ENCODE measurements at regions not wholly inside any gene's neighbourhood (a gene's known extent, or its start where the extent isn't known, plus 50 kb on each side); places are given as distances from the start of the nearest gene placed in this dataset.

GRCh38 chr16:54431997-54432896, 145.7 kb upstream of the IRX3 start:
- DNase-seq: no peak

GRCh38 chr16:54431041-54431996, 144.7 kb upstream of the IRX3 start:
- no peak for DNase-seq

- no peak for DNase-seq
Measured at GRCh38 chr16:54430491-54431030, 144.0 kb upstream of the IRX3 start.

DNA sequence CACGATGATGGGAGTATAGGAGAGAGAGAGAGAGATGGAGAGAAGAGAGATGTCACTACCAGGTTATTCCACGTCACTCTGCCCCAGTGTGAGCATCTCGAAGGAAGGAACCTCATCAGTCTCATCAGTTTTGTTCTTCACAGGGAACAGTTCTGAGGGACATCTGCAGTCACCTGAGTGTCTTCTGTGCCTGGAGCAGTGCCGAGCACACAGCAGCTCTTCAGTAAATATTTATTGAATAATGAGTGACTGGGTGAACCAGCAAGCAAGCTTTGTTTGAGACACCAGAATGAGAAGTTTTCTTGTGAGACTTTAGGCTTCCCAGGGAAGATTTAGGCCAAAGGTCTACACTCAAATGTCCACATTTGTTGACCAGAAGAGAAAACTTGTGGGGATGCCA, 142.4 kb upstream of the IRX3 start:
- DNase-seq: no peak

GRCh38 chr16:54426553-54426849, 139.9 kb upstream of the IRX3 start:
- DNase-seq: no peak

- no peak for DNase-seq
Measured at GRCh38 chr16:54425681-54426552, 139.3 kb upstream of the IRX3 start.

- no peak for DNase-seq
Measured at GRCh38 chr16:54425068-54425467, 138.5 kb upstream of the IRX3 start.

DNA sequence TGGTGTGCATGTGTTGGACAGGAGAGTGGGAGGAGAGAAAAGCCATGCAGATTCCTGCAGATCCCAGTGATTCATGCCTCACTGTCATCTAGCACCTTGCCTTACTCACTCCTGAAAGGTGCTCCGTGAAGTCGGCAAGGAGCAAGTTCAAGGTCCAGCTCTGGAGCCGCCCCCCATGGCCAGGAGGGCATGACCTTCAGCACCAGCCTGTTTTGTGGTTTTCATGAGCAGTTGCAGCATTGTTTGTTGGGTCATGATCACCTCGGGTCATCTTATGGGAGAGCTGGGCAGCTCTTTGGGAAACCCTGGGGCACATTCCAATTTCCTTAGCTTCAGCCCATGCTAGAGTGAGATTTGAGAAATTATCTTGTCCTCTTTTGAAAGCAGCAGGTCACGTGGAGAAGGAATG, 137.5 kb upstream of the IRX3 start:
- DNase-seq: no peak

DNA sequence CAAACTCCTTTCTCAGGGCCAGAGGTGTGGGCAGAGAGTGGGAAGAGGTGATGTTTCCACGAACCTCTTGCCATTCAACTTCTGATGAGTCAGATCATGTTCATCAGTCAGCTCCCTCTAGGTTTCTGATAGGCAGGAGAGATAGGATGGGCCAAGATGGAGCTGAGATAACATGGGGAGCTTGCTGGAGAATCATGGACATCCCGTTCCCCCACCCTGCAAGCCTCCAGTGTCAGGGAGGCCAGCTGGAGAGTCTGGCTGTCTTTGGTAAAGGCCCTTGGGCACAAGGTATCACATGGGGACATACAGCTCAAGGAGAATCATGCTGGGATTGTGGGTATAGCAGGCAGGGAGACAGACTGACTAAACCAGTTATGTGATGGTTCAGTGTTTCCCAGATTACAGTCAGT, 136.0 kb upstream of the IRX3 start:
- DNase-seq: no peak

DNA sequence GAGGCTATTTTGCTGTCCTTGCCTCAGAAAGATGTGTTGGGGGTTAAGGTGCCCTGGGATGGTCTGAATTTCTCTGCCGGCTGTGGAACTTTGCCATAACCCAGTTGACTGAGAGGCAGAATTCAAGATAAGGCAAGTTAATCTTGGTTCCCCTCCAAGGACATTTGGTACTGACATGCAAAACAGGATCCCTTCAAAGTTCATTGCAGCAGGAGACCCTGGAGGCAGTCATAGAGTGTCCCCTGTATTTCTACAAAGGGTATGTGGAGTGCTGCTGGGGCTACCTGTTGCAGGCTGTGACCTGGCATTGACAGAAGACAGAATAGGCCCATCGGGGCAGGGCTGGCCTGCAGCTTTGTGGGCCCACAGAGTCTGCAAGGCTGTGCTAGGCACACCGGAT, 135.6 kb upstream of the IRX3 start:
- DNase-seq: no peak

DNA sequence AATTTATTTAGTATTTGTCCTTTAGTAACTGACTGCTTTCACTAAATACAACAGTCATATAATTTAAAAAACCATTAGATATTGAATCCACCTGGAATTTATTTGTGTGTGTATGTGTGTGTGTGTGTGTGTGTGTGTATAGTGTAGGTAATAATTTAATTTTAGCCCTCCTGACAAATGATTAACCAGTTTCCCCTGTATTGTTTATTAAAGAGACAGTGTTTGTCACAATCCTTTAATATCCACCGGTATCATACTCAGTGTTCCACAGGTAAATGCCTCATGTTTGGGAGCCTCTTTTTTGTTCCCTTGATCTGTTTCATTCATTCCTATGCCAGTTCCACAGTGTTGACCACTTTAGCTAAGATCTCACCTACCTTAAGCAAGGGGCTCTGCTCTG, 134.6 kb upstream of the IRX3 start:
- DNase-seq: no peak

- no peak for DNase-seq
Measured at GRCh38 chr16:54418903-54419302, 132.3 kb upstream of the IRX3 start.

DNA sequence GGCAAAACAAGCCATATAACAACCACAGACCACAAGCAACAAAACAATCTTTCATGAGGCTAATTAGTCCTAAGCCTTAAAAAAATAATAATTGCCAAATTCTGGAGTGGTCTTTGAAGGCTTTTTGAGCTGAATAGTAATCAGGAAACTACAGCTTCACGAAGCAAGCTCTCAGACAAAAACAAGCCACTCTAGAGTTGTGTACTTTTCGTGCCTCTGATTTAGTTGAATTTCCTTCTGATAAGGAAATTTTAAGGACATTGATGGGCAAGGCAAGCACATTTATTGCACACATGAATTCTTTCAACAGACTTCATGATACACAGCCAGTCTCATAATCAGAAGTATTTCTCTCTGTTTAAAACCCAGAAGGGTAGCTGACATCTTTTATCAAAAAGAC, 130.8 kb upstream of the IRX3 start:
- no peak for DNase-seq

- no peak for DNase-seq
Measured at GRCh38 chr16:54414671-54415070, 128.1 kb upstream of the IRX3 start.

DNA sequence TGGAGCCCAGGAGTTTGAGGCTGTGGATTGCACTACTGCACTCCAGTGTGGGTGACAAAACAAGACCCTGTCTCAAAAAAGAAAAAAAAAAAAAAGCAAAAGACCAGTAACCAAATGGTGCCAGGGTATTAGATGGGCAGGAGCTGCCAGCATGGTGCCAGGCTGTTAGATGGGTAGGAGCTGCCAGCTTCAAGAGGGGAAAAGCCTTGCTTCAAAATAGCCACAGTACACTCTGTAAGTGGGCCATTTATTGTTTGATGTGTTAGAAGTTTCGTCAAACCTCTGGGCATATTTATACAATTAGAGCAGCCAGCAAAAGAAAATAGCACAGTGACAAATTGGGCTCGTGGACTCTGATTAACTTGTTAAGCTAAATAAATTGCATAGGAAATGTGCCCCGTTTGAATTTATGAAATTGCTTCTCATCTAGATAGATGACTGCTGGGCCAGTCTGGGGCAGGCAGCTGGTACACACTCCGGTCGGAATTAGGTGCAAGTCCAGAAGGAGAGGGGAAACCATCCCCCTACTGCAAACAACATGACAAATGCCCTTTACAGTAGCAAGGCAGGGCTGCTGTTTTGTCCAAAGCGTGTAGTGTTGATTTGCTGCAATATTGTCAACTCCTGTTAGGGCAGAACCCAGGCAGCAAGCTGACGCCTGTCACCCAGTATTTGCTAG, 126.3 kb upstream of the IRX3 start:
- DNase-seq: no peak

GRCh38 chr16:54412037-54412436, 125.5 kb upstream of the IRX3 start:
- DNase-seq: no peak

GRCh38 chr16:54411544-54411943, 125.0 kb upstream of the IRX3 start:
- DNase-seq: no peak

DNA sequence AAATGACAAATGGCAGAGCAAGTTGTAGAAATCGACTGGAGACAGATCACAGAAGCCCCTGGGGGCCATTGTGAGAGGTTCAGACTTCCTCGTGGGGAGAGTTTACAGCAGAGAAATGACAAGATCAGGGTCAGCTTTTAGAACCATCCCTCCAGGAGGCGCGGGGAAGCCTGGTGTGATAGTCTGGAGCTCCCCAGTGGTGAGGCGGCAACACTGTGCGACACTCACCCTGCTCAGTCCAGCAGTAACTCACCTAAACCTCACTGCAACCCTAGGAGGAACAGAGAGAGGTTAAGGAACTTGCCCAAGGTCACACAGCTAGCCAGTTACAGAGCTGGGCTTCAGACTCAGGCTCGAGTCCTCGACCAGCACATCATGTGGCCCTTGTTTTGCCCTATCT, 123.4 kb upstream of the IRX3 start:
- DNase-seq: no peak

GRCh38 chr16:54407596-54407995, 121.0 kb upstream of the IRX3 start:
- no peak for DNase-seq

DNA sequence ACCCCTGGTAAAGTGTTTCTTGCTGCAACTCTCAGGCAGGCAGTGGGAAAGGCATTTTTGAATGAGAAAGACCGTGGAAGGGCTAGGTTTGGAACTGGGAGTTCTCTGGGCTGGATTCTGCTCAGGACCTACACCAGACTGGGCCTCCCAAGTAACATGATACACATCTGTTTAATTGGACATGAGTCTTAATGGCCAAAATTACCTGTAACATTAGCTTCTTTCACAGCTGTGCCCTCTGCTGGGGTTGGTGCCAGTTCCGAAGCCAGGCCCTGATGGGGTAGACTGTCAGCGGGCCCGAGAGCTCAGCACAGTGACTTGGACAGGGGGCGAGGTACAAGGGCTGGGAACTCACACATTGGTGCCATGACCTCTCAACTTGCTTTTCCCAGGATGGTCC, 118.9 kb upstream of the IRX3 start:
- no peak for DNase-seq

- no peak for DNase-seq
Measured at GRCh38 chr16:54403580-54403979, 117.0 kb upstream of the IRX3 start.

DNA sequence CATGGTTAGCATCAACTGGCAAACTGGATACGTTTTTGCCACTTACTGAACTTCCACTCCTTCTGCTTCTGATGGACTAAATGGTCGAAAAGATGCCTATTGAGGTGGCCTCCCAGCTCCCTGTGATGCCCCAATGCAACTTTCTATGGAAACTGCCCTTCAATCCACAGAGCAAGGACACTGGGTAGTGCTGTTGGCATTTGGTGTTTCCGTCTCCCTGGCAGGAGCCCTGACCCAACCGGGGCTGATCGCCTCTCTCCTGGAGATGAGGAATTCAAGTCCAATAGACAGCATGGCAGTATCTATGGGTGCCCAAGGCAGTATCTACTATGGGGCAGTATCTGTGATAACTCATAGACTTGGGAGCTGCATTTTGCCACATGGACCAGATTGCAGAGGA, 116.3 kb upstream of the IRX3 start:
- DNase-seq: no peak
